Stimulated activated CD4-positive, alpha-beta T cell treated with anti-CD3 and anti-CD28 coated beads, Interleukin-15, amount 100 ng/mL, for 1 hour (primary cell): ENCODE measurements at regions not wholly inside any gene's neighbourhood (a gene's known extent, or its start where the extent isn't known, plus 50 kb on each side); places are given as distances from the start of the nearest gene placed in this dataset.

Source experiments
- DNase-seq, 2 donors: peaks; one replicate each; pipeline ENCODE4 v3.0.0-alpha.2; 2020; ENCODE audit warnings: low read depth in 1 of 2, low spot score in 1 of 2

DNA sequence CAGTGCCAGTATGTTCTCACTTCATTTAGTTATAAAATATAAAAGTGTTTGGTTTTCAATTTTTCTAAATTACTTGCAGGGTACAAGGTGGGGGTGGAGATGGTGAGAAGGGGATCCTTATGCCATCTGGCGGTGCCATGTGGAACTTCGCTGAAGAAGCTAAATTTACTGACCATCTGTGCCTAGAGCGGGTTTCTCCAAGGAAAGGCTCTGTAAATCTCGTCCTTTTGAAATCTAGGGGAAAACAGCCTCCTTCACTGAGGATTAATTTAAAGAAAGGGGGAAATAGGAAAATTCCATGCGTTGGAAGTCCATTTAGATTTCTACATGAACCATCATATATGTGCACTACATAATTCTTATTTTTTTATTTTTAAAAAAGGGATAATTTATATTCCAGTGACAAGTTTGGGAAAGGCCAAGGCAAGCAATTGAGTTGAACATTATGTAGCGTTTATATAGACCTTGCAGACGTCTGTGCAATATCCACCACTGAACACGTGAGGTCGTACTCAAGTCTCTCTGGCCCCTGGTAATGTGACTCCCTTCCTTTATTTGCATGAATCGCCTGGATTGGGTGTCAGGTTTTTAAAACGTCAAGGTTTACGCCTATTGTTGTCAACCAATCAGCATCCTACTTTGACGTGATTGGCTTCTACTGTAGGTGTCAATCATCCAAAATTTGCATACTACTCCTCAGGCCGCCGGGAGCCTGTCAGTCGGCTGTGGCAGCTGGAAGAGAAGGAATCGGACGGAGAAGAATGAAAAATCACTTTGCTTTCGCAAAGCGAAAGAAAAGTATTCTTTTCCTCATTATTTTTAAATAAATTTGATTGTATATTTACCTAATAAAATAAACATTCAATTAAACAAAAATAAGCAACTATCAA, 297.1 kb upstream of the NFE2L3 start:
- DNase-seq = no peak

DNA sequence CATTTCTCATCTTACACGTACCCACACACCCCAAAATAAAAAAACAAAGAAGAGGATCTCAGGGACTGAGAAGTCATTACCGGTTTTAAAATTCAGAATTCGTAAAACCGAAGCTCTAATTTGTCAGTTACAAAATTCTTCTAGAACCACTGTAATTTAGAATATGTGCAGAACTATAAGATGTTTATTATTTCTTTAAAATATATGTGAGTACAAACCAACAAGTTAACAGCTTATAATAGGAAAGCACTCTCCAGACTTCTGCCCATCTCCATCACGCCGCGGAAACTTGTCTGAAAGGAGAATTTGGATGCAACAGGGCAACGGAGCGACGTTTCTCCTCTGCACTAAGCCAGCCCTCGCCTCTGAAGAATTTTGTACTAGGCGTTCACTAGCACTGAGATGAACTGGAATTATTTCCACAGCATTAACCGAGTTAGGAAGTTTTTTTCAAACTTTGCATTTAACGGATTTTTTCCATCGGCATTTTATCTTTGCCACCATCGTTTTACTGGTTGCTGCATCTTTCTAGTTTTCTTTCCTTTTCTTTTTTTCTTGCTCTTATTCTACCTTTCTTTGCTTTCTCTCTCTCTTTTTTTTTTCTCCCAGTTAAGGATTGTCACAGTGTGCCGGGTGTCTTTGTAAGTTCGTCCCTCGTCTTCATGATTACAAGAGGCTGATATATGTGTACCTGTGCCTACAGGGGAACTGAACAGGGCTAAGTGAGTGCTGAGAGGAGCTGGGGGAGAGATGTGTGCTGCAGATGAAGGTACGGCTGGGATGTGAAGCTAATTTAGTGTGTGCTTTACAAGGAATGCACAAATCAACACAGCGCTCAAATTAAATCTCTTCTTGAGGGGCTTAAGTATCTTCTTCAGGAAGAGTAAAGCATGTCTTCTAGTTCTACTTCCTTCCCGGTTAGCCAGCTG, 295.9 kb upstream of the NFE2L3 start:
- no peak for DNase-seq

DNA sequence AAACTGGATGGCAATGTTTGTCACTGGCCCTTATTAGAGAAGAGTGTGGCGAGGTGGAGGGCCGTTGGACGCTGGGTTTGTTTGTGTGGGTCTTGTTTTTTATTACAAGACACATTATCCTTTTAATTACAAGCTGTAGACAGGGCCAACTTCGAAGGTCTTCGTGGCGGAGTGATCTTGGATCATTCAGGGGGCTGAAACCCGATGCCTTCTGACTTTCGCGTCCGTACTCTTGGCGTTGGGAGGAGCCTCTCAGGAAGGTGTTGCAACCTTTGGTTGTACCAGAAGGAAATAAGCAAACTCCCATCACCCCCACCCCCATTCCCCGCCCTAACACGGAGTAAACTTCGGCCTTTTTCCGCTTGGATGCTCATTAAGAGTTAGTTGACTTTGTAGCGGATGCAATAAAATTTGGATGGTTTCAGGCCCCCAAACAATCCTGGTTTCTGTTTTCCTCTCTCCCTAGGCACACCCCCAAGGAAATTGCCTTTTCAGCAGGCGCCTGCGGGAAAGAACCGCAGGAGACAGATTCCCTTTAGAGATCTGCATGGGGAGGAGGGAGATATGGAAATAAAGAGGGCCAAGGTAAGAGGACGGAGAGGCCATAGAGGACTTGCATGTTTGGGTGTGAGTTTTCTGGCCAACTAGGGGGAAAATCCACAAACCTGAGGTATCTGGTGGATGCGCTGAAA, 294.5 kb upstream of the NFE2L3 start:
- DNase-seq = no peak

DNA sequence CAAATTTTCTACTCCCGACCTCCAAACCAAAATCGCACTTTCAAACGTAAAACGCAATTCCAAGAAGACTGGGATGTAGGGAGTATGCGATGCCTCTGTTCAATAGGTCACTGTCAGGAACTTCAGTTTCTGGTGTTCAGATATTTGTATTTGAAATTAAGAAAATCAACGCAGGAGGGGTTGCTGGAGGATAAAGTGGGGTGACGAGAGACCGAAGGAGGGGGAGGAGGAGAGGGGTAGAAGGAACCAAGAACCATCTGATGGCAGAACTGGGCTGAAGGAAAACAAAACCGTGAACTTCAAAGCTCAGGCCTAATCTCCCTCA, 293.8 kb upstream of the NFE2L3 start:
- no peak for DNase-seq

DNA sequence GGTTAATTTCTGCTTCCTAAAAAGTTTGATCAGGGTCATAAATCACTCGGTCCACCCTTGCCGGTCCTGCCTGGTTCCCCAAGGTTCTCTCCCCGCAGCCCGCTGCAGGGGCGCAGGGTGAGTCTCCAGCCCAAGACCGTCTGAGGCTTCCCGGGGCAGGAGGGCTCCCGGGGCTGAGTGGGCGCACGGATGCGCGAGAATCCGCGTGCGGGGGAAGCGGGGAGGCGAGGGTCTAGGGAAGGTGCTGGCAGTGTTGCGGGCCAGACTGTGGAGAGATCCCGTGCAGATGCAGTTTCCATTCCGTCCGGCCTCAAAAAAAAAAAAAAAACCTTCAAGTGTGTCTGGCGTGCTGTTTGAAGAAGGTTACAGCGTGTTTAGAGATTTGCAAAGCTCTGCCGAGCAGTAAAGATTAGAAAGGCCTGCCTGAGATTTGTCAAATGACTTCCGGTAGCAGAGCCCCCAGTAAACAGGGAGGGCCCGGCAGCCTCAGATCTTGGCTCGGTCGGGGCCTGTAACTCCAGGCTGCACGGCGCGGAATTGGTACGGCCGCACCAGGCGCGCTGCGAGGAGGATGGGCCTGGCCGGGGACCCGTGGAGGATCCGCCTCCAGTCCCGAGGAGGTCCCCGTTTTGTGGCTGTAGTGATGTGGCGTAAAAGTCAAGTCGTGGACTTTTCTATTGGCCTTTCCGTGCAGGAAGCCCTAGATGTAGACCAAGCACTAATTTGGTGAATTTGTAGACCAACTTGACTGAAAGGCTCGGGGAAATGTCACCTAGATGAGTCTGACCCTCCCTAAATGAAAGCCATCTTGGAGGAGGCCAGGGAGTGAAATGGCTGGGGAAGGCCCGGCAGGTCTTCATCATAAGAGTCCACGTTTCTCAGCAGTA, 293.2 kb upstream of the NFE2L3 start:
- no peak for DNase-seq

DNA sequence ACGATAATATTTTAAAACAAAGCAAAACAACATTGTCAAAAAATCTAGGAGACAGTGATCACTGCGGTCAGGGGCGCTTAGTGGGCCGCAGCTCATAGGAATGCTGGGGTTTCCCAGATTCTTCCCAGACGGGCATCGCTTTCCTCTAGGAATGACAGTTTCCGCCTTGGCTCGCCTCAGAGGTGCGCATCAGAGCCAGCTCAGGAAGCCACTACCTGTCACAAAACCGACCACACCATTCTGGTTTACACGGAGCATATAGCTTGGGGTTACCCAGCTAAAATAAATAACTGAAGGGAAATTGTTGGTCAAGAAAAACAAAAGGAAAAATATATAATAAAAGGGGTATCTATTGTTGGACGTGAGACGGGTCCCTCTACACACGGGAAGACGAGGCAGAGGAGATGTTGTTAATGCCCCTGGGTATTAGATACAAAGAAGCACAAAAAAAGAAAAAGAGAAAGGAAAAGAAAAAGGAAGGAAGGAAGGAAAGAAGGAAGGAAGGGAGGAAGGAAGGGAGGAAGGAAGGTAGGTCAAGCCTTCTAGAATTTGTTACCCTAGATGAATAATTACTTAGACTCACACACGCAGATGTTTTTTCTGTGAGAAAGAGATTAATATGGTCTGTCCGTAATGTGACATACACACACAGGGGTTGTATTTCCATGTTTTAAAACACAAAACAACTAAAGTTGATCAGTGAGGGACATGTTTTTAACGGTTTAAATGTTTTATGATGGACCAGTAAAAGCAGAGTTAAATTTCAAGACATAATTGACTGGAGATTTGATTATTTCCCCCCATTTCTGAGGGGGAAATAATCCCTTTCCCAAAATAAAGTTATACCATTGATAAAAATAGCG, 292.4 kb upstream of the NFE2L3 start:
- no peak for DNase-seq

DNA sequence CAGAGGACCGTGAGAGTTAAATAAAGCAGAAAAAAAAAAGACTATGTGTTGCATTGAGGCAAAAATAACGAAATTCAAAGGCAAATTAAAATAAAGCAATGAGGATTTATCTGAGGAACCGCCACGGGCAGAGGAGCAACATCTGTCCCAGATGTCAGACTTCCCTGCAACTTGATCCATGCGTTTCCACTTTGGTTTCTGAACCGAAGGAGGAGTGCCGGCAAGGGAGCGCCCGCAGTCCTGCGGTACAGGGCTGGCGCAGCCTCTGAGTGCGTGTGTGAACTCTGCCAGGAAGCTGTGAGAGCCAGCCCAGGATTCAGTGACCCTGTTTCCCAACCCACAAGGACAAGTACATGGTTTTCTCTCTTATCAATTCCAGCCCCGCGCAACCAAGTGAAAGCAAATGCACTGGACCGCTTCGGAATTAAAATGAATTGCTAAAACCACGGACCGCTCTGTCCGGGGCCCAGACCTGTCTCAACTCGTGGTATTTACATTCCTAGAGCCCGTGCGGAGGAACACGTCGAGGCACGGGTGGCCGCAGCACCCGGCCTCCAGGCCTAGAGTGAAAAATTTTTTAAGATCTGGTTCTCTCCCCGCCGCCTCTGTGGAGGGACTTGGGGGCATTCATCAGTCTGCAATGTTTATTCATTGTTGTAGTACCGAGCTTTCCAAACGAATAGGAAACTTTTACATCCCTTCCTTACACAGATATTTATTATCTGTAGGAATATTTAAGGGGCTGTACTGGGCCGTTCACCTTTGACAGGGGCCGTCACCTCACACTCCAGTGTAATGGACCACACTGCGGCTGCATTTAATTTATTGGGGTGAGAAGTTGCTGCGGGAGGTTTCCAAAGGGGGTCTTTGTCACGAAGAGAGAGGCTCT, 291.5 kb upstream of the NFE2L3 start:
- no peak for DNase-seq

DNA sequence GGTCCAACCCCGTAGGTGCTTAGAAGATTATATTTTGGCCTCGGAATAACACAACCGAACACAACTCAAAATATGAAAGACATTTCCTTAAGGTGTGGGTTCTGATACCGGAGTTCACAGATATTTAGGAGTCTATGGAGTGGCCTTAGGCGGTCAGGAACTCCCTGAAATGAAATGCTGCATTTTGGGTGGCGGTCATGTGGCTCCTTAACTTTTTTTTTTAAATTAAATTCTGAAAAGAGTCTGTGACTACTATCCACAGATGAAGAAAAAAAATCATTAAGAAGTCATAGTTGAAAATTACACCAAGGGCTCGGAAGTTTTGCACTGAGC, 290.9 kb upstream of the NFE2L3 start:
- DNase-seq = no peak

DNA sequence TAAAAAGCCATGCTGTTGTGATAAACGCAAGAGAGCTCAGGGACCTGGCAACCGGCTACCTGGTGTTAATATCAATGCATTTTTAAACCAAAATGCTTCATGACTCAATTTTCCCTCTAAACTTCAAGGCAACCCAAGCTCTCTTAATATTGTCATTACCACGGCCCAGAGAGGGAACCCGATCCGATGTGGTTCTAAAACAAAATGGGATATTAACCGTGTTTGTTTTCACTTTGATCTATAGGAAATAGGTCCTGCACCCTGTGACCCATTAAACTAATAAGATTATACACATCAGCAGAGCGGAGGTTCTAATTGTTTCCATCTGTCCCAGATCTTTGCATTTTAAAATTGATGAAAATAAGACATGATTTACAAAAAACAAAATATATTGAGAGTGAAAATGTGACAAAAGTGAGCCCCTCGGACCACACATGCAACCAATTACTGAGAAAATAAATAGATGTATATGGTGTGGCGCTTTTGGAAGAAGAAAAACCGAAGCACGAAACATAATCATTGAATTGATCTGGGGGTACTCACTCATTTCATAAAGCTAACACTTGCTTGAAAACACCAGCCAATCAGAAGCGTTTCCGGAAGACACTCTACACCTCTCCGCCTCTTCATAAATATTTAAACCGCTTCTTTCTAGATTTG, 290.3 kb upstream of the NFE2L3 start:
- no peak for DNase-seq

DNA sequence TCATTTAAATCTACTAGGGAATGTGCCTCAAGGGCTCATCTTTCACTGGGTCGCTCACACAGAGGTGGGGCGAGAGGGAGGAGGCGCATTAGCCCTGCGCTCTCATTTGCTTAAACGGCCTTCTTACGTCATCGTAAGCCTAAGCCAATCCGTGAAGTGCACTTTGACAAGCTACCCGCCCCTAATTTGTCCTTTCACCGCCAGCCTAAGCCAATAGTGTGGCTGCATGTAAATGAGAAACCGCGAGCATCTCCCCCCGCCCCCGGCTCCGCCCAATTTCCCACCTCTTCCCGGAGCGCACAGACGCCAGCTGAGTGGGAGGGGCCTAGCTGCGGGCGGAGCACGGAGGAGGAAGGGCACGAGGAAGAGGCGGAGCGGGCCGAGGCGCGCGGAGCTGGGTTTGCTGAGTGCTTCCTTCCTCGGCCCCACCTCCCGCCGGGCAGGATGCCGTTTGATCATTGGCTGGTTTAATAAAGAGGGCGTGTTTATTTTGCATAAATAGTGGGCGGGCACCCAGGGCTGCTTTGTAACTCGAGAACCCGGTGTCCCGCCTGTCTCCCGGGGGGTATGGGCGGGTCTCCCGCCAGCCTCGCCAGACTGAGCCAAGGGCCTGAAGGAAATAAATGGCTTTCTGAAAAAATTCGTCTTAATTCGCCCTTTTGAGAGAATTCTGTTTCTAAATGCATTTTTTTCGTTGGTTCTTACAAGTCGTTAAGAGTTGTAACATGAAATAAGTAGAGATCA, 289.6 kb upstream of the NFE2L3 start:
- peak; percentile 22 to 50 for DNase-seq

DNA sequence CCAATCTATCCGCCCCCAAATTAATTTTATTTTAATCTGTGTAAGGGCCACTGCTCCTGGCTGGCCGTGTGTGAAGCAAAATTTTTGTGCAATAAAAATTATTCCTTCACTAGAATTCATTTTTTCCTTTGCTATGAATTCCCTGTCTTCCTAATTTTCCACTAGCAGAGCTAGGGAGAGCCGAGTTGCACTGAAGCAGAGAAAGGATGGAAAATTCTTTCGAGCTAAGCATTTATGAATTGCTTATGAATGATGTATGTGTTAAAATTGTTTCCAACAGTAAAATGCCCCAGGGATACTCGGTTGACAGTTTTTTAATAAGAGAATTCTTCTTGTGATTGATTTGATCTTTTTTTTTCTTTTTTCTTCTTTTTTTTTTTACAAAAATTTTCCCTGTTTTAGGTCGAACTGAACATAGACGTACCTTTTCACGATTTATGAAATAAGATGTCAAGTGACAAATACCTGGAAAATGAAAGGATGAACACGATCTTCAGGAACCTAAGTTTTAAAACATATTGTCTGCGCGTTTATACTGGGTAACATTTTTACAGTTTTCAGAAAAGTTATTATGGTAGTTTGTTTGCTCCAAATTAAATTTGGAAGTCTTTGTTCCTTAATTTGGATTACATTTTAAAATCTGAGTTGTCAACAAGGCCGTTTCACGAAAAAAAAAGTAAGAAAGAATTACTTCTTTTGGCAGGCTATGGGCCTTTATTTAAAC, 288.8 kb upstream of the NFE2L3 start:
- no peak for DNase-seq

DNA sequence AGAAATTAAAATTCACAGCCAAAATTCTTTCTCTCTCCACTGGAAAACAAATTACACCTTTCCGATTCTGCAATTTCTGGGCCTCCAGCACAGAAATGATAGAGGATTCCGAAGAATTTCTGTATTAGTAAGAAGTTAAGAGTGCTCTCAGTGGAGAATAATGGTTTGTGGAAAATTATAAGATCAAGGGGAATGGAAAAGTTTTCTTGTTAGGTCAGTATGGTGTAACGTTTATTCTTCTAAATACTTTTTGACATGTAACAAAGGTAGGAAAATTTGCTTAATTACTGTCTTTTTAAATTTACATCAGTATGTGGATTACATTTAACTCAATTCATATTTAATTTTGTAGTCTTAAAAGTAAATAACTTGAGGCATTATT, 288.3 kb upstream of the NFE2L3 start:
- DNase-seq = no peak

DNA sequence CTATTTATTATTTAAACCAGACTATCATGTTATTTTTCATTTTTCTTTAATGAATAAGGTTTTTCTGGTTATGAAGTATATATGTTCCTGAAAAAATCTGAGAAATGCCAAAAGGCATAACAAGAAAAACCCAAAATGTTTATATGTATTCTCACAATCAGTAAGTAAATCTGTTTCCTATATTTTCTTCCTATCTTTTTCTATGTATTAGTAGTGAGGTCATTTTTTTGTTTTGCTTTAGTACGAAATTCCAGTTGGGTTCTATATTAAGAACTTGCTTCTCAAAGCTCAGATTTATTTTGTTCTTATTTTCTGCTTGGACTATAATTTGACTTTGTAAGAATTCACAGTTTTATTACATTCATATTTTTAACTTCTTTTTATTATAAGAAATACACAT, 287.5 kb upstream of the NFE2L3 start:
- no peak for DNase-seq

DNA sequence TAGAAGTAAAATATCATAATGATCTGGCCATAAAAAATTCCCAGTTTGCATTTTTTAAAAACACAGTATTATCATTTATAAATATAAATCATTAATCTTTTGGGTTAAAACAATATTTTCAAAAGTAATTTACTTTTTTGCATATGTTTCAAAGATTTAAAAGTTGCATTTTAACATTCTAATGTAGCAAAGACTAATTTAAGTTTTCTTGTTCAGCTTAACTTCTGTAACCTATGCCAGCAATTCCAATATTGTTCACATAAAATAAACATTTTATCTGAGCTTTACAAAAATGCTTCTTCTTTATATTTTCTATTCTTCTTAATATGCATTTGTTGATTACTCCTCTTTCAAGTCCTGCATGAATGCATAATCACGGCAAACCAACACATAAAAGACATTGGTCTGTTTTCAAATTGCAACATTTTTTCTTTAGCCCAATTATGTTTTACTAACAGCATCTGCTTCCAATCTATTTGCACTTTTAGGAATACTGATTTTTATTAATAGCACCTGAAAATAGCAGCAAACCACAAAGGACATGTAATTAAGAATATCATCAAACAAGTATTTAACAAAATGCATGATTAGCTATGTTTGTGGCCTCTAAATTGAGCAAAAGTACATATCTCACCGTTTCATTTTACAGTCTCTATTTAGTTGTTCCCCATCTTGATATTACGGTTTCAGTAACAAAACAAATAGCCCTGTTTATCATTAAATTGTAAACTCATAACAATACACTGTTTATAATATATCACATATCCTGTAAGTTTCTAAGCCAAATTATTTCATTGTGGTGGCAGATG, 286.9 kb upstream of the NFE2L3 start:
- no peak for DNase-seq

DNA sequence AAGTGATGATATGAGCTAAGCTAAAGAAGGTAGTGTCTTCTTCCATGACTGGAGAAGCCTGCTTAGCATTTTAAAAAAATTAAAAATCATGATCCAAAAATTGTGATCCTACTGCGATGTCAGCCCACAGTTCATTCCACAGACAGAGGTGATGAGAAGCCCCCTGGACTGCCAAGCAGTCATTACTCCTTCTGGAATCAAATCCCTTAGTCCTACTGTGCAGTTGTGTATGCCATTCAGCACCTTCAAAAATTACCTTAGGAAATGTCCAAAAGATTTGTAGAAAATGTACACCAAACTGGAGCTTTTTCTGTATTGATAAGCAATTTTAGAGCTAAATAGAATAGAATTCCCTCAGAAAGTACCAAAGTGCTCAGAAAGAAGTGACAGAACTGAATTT, 283.5 kb upstream of the NFE2L3 start:
- no peak for DNase-seq

DNA sequence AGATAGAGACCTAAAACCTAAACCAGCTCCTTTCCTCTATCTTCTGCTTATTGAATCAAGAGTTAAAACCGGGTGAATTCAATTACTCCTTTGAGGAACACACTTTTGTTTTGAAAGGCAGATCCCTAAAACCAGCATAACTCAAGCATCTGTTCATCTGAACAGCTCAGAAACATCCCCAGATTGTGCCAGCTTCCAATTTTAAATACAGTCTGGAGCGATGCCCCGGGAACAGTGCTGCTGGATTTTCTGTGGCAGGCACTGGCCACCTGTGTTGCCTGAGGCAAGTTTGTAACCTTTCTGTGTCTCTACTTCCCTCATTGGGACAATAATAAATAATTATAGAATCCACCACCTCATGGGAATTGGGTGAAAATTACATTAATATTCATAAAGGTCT, 281.4 kb upstream of the NFE2L3 start:
- no peak for DNase-seq
